Stimulated activated effector memory CD8-positive, alpha-beta T cell treated with anti-CD3 and anti-CD28 coated beads, Interleukin-12 subunit alpha, Interleukin-12 subunit beta, amount 100 ng/mL, for 72 hours (primary cell): ENCODE measurements at regions not wholly inside any gene's neighbourhood (a gene's known extent, or its start where the extent isn't known, plus 50 kb on each side); places are given as distances from the start of the nearest gene placed in this dataset.

Source experiments
- ATAC-seq: fragments of 150-1000 bp; cut with Tn5 transposase; 2 replicates; pipeline ENCODE4 v1.10.0; 2021
- DNase-seq, 2 donors: peaks; one replicate each; pipeline ENCODE4 v3.0.0; 2021 to 2022; ENCODE audit warnings: low spot score in 2 of 2
- H3K27ac Mint-ChIP-seq: one replicate; pipeline ENCODE4 v1.8.0; 2022; ENCODE audit warnings: mild to moderate bottlenecking, mixed read lengths
- H3K36me3 Mint-ChIP-seq: one replicate; pipeline ENCODE4 v1.8.0; 2022; ENCODE audit warnings: mild to moderate bottlenecking, mixed read lengths
- H3K4me1 Mint-ChIP-seq: one replicate; pipeline ENCODE4 v1.8.0; 2022; ENCODE audit warnings: mixed read lengths
- H3K4me3 Mint-ChIP-seq: one replicate; pipeline ENCODE4 v1.8.0; 2022; ENCODE audit warnings: mild to moderate bottlenecking, mixed read lengths
- H3K9me3 Mint-ChIP-seq: one replicate; pipeline ENCODE4 v1.8.0; 2022; ENCODE audit warnings: mixed read lengths

DNA sequence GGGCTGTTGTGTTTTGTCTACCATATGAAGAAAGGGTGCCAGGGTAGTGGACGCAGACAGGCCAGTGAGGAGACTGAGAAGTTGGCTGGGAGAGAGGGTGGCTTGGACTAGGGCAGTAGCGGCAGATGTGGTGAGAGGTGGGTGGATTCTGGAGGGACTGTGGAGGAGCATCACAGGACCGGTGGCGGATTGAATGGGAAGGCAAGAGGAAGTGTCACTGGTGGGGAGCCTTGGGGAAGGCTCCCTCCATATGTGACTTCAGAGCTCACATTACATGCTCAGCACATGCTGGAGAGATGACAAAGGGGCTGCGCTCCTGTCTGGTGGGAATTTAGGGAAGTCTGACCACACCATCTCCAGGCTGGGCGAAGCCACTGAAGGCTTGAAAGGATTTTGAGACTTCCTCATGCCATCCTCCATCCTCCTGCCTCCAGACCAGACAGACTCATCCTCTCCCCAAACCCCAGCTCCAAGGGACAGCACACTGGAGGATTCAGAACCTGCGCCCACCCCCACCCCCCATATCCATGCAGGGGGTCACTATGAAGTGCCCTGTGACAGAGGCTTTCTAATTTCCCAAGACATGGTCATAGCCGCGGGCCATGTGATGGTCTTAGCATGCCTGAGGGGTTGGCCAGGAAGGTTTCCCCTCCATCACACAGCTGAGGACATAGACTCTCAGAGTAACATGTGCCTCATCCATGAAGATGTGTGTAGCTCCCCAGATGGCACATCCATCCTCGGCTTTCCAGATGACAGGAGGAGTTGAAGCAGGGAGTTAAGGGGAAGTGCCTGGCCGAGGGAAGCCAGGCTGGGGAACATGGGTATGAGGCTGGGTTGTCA lies 138.8 kb upstream of the WNT4 start:
- Mint-ChIP-seq H3K4me1 (no peaks in the 10 kb centered on the region), H3K9me3 (peaks cover 2% of the 10 kb centered on the region), H3K36me3 (no peaks in the 10 kb centered on the region), H3K27ac (no peak overlapping the region), H3K4me3 (no peak overlapping the region)
- no peak for DNase-seq
- ATAC-seq: peak; percentile 12

DNA sequence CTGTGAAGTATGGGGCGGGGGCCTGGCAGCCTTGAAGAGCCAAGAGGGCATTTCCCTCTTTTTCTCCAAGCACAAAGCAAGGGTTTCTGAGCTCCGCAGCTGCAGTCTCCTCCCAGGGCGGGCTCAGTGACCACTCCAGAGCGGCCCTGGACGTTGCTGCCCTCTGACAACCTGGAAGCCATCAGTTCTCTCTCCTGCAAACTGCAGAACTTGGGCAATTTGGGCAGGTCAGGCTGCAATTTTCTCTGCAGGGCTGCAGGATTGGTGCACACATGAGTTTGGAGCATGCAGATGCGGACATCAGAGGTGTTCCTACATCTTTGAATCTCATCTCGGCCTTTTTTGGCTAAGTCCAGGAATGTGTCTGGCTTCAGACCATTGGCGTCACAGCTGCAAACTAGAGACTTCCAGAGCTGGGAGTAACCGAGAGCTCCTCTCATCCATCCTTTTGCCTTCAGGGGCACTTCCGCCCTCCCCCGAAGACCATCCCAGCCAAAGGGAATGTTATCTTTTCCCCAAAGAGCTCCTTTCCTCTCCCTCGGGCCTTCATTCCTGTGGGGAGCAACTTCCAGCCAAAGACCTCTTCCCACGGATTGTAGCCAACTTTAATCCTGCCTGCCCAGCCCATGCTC lies 139.6 kb upstream of the WNT4 start:
- ATAC-seq: no peak
- DNase-seq: no peak

DNA sequence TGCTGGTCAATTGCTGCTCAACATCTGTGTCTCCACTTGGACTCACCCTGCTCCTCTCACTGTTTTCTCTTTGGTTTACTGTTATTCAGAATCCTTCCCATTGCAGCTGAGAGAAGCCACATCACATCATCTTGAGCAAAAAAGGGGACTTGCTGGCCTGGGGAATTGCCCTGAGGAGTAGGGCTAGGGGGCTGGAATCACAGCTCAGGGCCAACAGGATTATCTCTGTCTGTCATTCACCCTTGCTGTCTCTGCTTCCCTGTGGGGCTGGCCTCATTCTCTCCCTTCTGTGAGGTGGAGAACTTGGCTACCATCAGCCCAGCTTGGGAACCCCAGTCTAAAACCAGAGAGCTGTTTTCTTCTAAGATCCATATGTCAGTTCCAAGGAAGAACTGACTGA lies 140.7 kb upstream of the WNT4 start:
- ATAC-seq (no peak), DNase-seq (no peak)
- no peaks in the 10 kb centered on the region for H3K36me3 Mint-ChIP-seq
- no peak overlapping the region for H3K4me3 Mint-ChIP-seq
- H3K4me1 Mint-ChIP-seq: no peaks in the 10 kb centered on the region
- H3K9me3 Mint-ChIP-seq: peaks cover 2% of the 10 kb centered on the region
- no peak overlapping the region for H3K27ac Mint-ChIP-seq

More for the DNA sequence above, 139.6 kb upstream of the WNT4 start:
- H3K36me3 Mint-ChIP-seq: no peaks in the 10 kb centered on the region
- H3K4me1 Mint-ChIP-seq: no peaks in the 10 kb centered on the region
- H3K9me3 Mint-ChIP-seq: peaks cover 2% of the 10 kb centered on the region
- H3K27ac Mint-ChIP-seq: no peak overlapping the region
- H3K4me3 Mint-ChIP-seq: no peak overlapping the region

DNA sequence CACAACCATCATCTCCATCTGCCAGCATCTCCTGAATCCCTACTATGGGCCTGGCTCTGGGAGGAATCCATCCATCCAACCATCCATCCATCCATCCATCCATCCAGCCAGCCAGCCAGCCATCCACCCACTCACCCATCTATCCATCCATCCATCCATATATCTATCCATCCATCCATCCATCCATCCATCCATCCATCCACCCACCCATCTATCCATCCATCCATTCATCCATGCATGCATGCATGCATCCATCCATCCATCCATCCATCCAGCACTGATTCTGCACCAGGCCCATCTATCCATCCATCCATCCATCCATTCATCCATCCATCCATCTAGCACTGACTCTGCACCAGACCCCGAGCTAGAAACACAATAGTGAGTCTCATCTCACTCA lies 141.3 kb upstream of the WNT4 start:
- Mint-ChIP-seq H3K4me1 (no peaks in the 10 kb centered on the region), H3K36me3 (no peaks in the 10 kb centered on the region), H3K9me3 (peaks cover 2% of the 10 kb centered on the region), H3K27ac (no peak overlapping the region), H3K4me3 (no peak overlapping the region)
- ATAC-seq: no peak
- DNase-seq: no peak

DNA sequence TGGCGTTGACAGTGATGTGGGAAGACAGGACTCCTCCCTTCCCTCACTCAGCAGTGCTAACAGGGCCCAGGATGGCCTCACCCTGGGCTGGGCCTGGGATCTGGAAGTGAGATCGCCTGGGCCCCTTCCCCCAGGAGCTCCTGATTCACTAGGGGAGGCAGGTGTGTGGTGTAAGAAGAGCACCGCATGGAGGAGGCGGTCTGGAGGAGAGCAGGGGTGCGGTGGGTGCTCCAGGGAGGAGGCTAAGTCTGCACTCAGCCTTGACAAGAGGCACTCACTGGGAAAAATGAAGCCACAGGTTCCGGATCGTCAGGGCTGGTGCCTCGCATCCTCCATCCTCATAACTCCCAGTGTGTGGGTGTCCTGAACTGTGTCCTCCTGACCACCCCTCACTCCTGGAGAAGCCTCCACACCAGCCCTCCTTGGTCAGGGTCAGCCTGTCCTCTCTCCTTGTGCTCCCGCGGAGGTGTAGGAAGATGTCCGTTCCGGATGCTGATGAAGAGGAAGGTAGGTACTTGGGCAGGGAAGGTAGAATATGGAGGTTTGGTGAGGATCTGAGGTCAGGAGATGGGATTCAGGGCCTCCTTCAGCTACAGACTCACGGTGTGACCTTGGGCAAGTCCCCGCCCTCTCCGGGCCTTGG lies 142.1 kb upstream of the WNT4 start:
- ATAC-seq (no peak), DNase-seq (no peak)
- H3K27ac Mint-ChIP-seq: no peak overlapping the region
- no peak overlapping the region for H3K4me3 Mint-ChIP-seq
- H3K9me3 Mint-ChIP-seq: no peaks in the 10 kb centered on the region
- H3K4me1 Mint-ChIP-seq: no peaks in the 10 kb centered on the region
- no peaks in the 10 kb centered on the region for H3K36me3 Mint-ChIP-seq

DNA sequence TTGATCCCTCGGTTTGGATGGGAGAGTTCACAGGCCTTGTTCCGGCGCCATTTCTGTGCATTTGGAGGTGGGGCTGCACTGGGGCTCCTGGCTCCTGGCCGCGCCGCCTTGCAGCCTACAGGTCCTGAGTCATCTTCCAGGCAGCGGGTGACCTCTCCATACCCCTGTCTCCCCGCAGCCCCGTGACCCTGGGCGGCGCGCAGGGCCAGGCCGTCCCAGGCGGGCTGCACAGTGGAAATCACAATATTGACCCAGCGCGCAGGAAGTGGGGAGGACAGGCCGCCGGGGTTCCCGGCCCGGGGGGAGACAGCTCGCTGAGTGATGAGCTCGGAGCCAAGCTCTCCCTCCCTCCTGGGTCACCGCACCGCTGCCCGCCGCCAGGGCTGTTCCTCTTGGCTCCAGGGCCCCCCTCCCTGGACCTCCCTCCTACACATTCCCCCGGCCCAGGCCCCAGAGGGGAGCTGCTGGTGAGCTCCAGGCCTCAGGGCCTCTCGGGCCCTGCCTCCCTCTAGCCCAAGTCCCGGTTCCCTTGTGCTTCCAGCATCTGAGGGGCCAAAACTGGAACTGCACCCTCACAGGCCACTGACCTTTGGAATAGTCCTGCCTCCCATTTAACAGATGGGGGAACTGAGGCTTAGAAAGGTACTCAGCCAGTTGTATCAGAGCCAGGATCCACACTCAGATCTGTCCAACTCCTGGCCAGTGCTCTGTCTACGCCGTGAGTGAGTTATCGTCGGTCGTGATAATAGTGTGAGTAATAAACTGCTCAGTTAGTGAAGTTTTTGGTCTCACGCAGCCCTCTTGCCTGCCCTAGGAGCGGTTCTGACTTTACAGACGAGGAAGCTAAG lies 142.9 kb upstream of the WNT4 start:
- no peak overlapping the region for H3K27ac Mint-ChIP-seq
- DNase-seq (no peak), ATAC-seq (no peak)
- no peak overlapping the region for H3K4me3 Mint-ChIP-seq
- H3K36me3 Mint-ChIP-seq: no peaks in the 10 kb centered on the region
- no peaks in the 10 kb centered on the region for H3K9me3 Mint-ChIP-seq
- no peaks in the 10 kb centered on the region for H3K4me1 Mint-ChIP-seq

DNA sequence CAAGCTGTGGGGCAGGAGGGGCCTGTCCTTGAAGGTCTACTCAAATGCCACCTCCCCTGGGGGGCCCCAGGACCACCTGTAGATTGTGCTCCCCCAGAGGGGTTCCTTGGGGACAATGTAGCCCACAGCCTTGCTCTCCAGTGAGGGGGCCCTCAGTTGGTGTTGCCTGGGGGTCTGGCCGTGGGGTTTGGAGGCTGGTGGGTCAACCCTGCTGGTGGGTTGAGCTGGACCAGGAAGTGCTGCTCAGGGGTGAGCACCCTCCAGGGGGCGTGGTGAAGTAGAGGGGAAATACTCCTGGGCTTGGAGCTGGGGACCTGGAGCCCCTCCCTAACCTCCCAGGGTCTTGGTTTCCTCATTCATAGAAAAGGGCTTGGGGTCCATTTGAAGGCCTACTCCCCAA lies 143.6 kb upstream of the WNT4 start:
- ATAC-seq (no peak), DNase-seq (no peak)
- H3K36me3 Mint-ChIP-seq: no peaks in the 10 kb centered on the region
- no peak overlapping the region for H3K27ac Mint-ChIP-seq
- H3K4me3 Mint-ChIP-seq: no peak overlapping the region
- H3K4me1 Mint-ChIP-seq: no peaks in the 10 kb centered on the region
- H3K9me3 Mint-ChIP-seq: no peaks in the 10 kb centered on the region

DNA sequence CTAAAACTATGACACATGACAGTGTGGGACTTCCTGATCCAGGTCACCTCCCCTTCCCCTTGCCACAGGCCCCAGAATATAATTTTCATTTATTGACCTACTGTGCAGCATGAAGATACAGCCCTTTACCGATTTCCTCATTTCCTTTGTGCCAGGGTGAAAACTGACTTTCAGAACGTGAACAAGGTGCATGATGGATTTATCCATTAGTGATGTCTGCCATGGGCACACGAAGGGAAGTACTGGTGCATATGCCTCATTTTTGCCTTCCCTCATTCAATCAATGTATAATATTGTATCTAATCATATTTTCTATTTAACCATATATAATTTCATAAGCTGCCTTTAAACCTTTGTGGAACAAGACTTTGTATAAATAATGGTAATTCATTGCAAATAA lies 144.4 kb upstream of the WNT4 start:
- Mint-ChIP-seq H3K27ac (no peak overlapping the region), H3K9me3 (no peaks in the 10 kb centered on the region), H3K4me1 (no peaks in the 10 kb centered on the region), H3K36me3 (no peaks in the 10 kb centered on the region), H3K4me3 (no peak overlapping the region)
- DNase-seq: no peak
- ATAC-seq: no peak

DNA sequence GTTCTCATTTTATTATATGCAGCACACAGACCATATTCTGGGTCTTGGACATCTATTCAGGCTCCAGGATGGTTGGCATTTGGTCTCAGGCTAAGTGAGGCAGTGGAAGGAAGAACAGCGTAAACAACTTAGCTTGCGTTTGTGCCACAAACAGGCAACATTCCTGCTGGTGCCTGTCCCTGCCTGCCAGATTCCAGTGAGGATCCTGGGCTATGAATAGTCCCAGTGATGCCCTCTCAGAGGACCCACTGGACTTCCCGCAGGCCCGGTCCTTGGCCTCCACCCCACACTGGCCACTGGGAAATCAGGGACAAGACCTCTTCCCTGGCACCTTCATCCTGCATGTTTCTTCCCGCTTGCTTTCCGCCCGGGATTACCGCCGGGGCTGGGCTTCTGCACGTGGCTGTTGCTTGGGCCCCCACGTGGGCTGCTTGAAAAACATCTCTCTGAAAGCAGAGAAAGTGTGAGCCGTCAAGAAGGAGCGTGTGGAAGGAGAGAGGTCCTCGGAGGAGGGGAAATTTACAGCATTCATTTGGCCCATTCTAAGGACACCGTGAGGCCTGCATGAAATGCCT lies 145.1 kb upstream of the WNT4 start:
- H3K4me3 Mint-ChIP-seq: no peak overlapping the region
- no peak for DNase-seq
- no peak for ATAC-seq
- H3K36me3 Mint-ChIP-seq: no peaks in the 10 kb centered on the region
- no peaks in the 10 kb centered on the region for H3K9me3 Mint-ChIP-seq
- H3K4me1 Mint-ChIP-seq: no peaks in the 10 kb centered on the region
- H3K27ac Mint-ChIP-seq: no peak overlapping the region

DNA sequence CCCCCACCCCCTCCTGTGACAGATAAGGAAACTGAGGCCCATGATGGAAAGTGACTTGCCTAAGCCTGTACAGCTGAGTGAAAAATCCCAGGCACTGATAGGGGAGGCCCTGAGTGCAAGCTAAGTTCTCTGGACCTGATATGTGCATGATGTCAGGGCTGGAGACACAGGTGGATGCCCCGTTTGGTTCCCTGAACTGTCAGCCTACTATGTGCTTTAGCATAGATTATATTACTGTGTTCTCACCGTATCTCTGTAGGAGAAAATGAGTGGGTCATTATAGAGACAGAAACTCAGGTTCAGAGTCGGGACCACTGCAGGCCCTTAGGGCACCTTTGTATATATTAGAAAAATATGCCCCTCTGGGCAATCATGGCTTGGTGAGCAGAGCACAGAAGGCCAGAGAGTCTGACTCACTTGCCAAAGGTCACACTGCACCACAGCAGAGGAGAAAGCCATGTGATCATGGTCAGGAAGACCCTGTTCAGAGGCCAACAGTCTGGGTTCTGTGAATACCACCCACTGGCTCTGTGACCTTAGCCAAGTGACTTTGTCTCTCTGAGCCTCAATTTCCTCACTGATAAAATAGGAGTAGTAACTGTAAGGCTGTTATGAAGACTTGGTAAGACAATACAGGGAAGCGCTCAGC lies 145.8 kb upstream of the WNT4 start:
- no peak overlapping the region for H3K27ac Mint-ChIP-seq
- ATAC-seq (no peak), DNase-seq (no peak)
- no peak overlapping the region for H3K4me3 Mint-ChIP-seq
- no peaks in the 10 kb centered on the region for H3K4me1 Mint-ChIP-seq
- H3K36me3 Mint-ChIP-seq: no peaks in the 10 kb centered on the region
- H3K9me3 Mint-ChIP-seq: no peaks in the 10 kb centered on the region

DNA sequence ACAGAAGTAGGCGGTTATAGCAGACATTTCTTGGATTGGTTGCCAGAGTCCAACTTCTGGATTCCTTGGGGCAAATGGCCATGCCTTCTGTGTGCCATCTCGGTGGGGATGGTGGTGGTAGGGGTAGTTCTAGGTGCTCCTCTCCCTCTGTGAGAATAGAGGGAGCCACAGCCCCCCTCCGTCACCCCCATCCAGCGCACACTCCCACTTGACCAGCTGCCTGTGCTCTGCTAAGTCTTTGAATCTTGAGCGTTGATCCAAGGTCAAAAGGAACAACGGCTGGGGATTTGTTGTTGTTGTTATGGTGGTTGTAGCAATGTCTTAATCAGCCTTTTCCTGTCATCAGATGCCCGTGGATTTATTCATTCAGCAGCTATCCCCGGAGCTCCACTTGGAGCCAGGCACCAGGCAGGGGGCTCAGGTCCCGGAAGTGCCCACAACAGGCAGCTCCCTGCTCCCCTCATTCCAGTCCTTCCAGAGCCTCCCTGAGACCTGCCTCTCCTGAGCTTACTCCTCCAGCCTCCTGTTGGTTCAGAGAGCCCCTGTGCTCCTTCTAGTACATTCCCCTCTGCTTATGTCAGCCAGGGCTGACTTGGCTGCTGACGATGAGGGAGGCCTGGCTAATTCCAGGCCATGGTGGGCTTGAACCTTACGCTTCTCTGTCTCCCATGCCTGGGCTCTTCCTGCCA lies 146.6 kb upstream of the WNT4 start:
- DNase-seq: no peak
- ATAC-seq: no peak
- Mint-ChIP-seq H3K9me3 (no peaks in the 10 kb centered on the region), H3K36me3 (no peaks in the 10 kb centered on the region), H3K4me1 (no peaks in the 10 kb centered on the region), H3K4me3 (no peak overlapping the region), H3K27ac (no peak overlapping the region)

DNA sequence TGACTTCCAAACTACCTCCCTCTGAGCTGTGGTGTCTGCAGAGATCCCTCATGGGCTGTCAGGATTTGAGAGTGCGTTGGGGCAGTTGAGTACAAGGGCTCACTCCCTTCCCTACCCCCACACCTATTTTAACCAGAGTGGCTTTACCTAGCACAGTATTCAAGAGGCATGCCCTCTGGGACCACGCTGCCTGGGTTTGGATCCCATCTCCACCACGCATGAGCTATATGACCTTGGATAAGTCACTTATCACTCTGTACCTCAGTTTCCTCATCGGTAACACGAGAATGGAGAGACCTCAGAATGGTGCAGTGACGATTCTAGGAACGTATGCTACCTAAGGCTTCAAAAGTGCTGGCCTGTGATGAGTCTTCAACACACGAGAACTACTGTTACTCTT lies 147.3 kb upstream of the WNT4 start:
- Mint-ChIP-seq H3K36me3 (no peaks in the 10 kb centered on the region), H3K27ac (no peak overlapping the region), H3K9me3 (no peaks in the 10 kb centered on the region), H3K4me3 (no peak overlapping the region), H3K4me1 (no peaks in the 10 kb centered on the region)
- DNase-seq (no peak), ATAC-seq (no peak)

DNA sequence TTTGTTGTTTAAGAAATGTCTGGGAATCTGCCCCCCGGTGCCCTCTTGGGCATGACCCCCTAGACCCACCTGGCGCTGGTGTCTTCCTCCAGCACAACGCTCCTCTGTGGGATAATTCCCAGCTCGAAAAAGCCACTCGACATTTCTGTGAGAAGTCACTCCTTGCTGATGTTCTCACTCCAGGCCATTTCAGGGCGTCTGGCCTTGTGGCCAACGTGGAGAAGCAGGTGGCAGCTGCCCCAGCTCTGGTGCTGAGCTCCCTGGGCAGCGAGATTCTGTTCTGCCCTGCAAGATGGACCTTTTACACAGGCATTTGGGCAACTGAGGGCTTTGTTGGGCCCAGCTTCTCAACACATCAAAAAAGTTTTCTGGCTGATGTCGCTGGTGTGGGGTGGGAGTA lies 147.7 kb upstream of the WNT4 start:
- no peaks in the 10 kb centered on the region for H3K4me1 Mint-ChIP-seq
- H3K36me3 Mint-ChIP-seq: no peaks in the 10 kb centered on the region
- no peak overlapping the region for H3K4me3 Mint-ChIP-seq
- DNase-seq: no peak
- no peak for ATAC-seq
- H3K27ac Mint-ChIP-seq: no peak overlapping the region
- H3K9me3 Mint-ChIP-seq: no peaks in the 10 kb centered on the region

DNA sequence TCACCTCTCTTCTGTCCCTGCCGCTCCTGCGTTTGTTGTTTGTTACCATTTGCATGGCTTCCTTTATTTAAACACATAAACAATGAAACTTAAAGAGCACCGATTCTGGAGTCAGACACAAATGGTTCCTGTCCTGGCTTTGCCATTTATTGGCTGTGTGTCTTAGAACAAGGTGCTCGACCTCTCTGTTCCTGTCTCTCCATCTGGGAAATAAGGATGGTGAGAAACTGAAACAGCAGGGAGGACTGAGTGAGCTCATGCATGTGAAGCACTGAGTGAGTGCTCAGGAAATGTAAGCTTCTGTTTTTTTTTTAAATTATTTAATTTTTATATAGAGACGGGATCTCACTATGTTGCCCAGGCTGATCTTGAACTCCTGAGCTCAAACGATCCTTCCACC lies 148.2 kb upstream of the WNT4 start:
- no peaks in the 10 kb centered on the region for H3K9me3 Mint-ChIP-seq
- no peaks in the 10 kb centered on the region for H3K4me1 Mint-ChIP-seq
- no peak overlapping the region for H3K4me3 Mint-ChIP-seq
- ATAC-seq (no peak), DNase-seq (no peak)
- no peak overlapping the region for H3K27ac Mint-ChIP-seq
- H3K36me3 Mint-ChIP-seq: no peaks in the 10 kb centered on the region
